Fibroblast of lung (primary cell): ENCODE measurements at regions not wholly inside any gene's neighbourhood (a gene's known extent, or its start where the extent isn't known, plus 50 kb on each side); places are given as distances from the start of the nearest gene placed in this dataset.

Experiments used
- DNase-seq, 2 donors: peaks; one replicate each; pipeline versions ENCODE4 v3.0.0 to v3.0.0-alpha.2; 2010; ENCODE audit warnings: low read depth in 2 of 2
- H2AFZ ChIP-seq: 2 replicates; pipeline ENCODE4 v1.5.1; 2012; ENCODE audit warnings: low read length, control low read depth, inconsistent platforms
- H3K27ac ChIP-seq: 2 replicates; pipeline ENCODE4 v1.5.1; 2011; ENCODE audit warnings: low read length, control low read depth; ENCODE audit not compliant: insufficient read depth
- H3K27me3 ChIP-seq: 2 replicates; pipeline ENCODE4 v1.5.1; 2011; ENCODE audit warnings: mild to moderate bottlenecking, low read length; ENCODE audit not compliant: control insufficient read depth, insufficient read depth
- H3K36me3 ChIP-seq: 2 replicates; pipeline ENCODE4 v1.5.1; 2011; ENCODE audit warnings: low read length; ENCODE audit not compliant: control insufficient read depth, insufficient read depth
- H3K4me1 ChIP-seq: 2 replicates; pipeline ENCODE4 v1.5.1; 2011; ENCODE audit warnings: low read length; ENCODE audit not compliant: control insufficient read depth, insufficient read depth; ENCODE audit errors: extremely low read depth
- H3K4me2 ChIP-seq: 2 replicates; pipeline ENCODE4 v1.5.1; 2011; ENCODE audit warnings: low read length, control low read depth; ENCODE audit not compliant: insufficient read depth; ENCODE audit errors: extremely low read depth
- H3K4me3 ChIP-seq, 4 experiments: fragments of 200-600 bp in 1 of 4; sonication (generic) in 1 of 4; replicated peaks in 1 of 4; 2 replicates each; pipeline ENCODE4 v1.5.1; 2011 to 2016; ENCODE audit warnings: low read length in 4 of 4, low read depth in 3 of 4, mild to moderate bottlenecking in 3 of 4, control low read depth in 2 of 4, inconsistent platforms in 1 of 4, mixed read lengths in 1 of 4; ENCODE audit not compliant: insufficient read depth in 1 of 4; ENCODE audit errors: control extremely low read depth in 1 of 4
- H3K79me2 ChIP-seq: 2 replicates; pipeline ENCODE4 v1.5.1; 2012; ENCODE audit warnings: mild to moderate bottlenecking, low read length, inconsistent platforms; ENCODE audit not compliant: control insufficient read depth, insufficient read depth
- H3K9ac ChIP-seq: 2 replicates; pipeline ENCODE4 v1.5.1; 2011; ENCODE audit warnings: mild to moderate bottlenecking, low read length, control low read depth; ENCODE audit not compliant: insufficient read depth
- H3K9me3 ChIP-seq: 2 replicates; pipeline ENCODE4 v1.5.1; 2012; ENCODE audit warnings: low read depth, low read length; ENCODE audit not compliant: control insufficient read depth, insufficient read depth
- H4K20me1 ChIP-seq: 2 replicates; pipeline ENCODE4 v1.5.1; 2011; ENCODE audit warnings: low read length; ENCODE audit not compliant: control insufficient read depth, insufficient read depth; ENCODE audit errors: extremely low read depth
- CTCF ChIP-seq, 2 donors: IDR thresholded peaks in 1 of 2; conservative IDR thresholded peaks in 1 of 2; 1 replicate in 1 of 2; 2 replicates in 1 of 2; pipeline ENCODE4 v1.5.1; 2011 to 2012; ENCODE audit warnings: low read length in 2 of 2, control low read depth in 1 of 2, inconsistent platforms in 1 of 2, low read depth in 1 of 2, mild to moderate bottlenecking in 1 of 2
- EZH2 ChIP-seq: IDR thresholded peaks from 2 replicates; pipeline ENCODE4 v1.5.1; 2012; ENCODE audit warnings: low read length, control low read depth, mild to moderate bottlenecking; ENCODE audit errors: missing control alignments

GRCh38 chr12:17841496-17841895, 248.5 kb downstream of the RERGL start:
- no peak for TF ChIP-seq CTCF (conservative IDR thresholded peaks at IDR 0.05 in 1 of 2, IDR thresholded peaks at IDR 0.05 in 1 of 2; ENCODE audit: low read depth in 1 of 2, low read length in 2 of 2)
- no peak for TF ChIP-seq EZH2
- H3K27me3 ChIP-seq = no peaks in the 10 kb centered on the region
- no peak overlapping the region for H3K9ac ChIP-seq
- H4K20me1 ChIP-seq = no peaks in the 10 kb centered on the region
- H3K9me3 ChIP-seq = no peaks in the 10 kb centered on the region
- H3K79me2 ChIP-seq = no peaks in the 10 kb centered on the region
- no peaks in the 10 kb centered on the region for H3K36me3 ChIP-seq
- H3K27ac ChIP-seq = no peak overlapping the region
- no peak overlapping the region for H3K4me3 ChIP-seq
- DNase-seq = no peak
- no peak overlapping the region for H3K4me2 ChIP-seq
- no peak overlapping the region for H2AFZ ChIP-seq
- no peaks in the 10 kb centered on the region for H3K4me1 ChIP-seq

GRCh38 chr12:17829813-17830212, 260.2 kb downstream of the RERGL start:
- Histone ChIP-seq H3K27me3 (no peaks in the 10 kb centered on the region), H2AFZ (no peak overlapping the region), H3K9ac (no peak overlapping the region), H3K79me2 (no peaks in the 10 kb centered on the region), H3K4me2 (no peak overlapping the region), H3K4me1 (no peaks in the 10 kb centered on the region), H3K27ac (no peak overlapping the region), H3K36me3 (no peaks in the 10 kb centered on the region), H3K4me3 (no peak overlapping the region), H4K20me1 (no peaks in the 10 kb centered on the region), H3K9me3 (no peaks in the 10 kb centered on the region)
- no peak for TF ChIP-seq EZH2
- no peak for TF ChIP-seq CTCF (conservative IDR thresholded peaks at IDR 0.05 in 1 of 2, IDR thresholded peaks at IDR 0.05 in 1 of 2; ENCODE audit: low read depth in 1 of 2, low read length in 2 of 2)
- DNase-seq = no peak

- no peak overlapping the region for H3K27ac ChIP-seq
- no peaks in the 10 kb centered on the region for H3K79me2 ChIP-seq
- no peaks in the 10 kb centered on the region for H3K9me3 ChIP-seq
- DNase-seq = no peak
- TF ChIP-seq CTCF (conservative IDR thresholded peaks at IDR 0.05 in 1 of 2, IDR thresholded peaks at IDR 0.05 in 1 of 2; ENCODE audit: low read depth in 1 of 2, low read length in 2 of 2) (no peak), EZH2 (no peak)
- H4K20me1 ChIP-seq = no peaks in the 10 kb centered on the region
- H3K9ac ChIP-seq = no peak overlapping the region
- no peak overlapping the region for H3K4me2 ChIP-seq
- H3K4me1 ChIP-seq = no peaks in the 10 kb centered on the region
- no peaks in the 10 kb centered on the region for H3K36me3 ChIP-seq
- H2AFZ ChIP-seq = no peak overlapping the region
- H3K4me3 ChIP-seq = no peak overlapping the region
- H3K27me3 ChIP-seq = no peaks in the 10 kb centered on the region
These were observed 271.1 kb downstream of the RERGL start for GRCh38 chr12:17818931-17819330.
